ENCODE measurements at regions not wholly inside any gene's neighbourhood (a gene's known extent, or its start where the extent isn't known, plus 50 kb on each side); places are given as distances from the start of the nearest gene placed in this dataset.

- no peaks in the 10 kb centered on the region for H3K36me3 ChIP-seq
- no peaks in the 10 kb centered on the region for H3K9me3 ChIP-seq
- TF ChIP-seq POLR2AphosphoS5 (IDR thresholded peaks at IDR 0.05) (no peak), POLR2A (IDR thresholded peaks at IDR 0.05) (no peak), CTCF (IDR thresholded peaks at IDR 0.05) (no peak)
- H3K4me3 ChIP-seq: no peak overlapping the region
- H3K27me3 ChIP-seq: peaks cover 8% of the 10 kb centered on the region
- no peaks in the 10 kb centered on the region for H3K4me1 ChIP-seq
- DNase-seq (ENCODE audit: low spot score in 2 of 2): no peak
- no peak overlapping the region for H3K27ac ChIP-seq
- WGBS: 62% methylated on average over 12 of the region's 12 CpGs
Observed at GRCh38 chr5:174410716-174411478, 313.5 kb upstream of the MSX2 start.

GRCh38 chr5:174411479-174411819 lies 312.9 kb upstream of the MSX2 start:
- 52% methylated on average over 4 of the region's 4 CpGs for WGBS
- no peaks in the 10 kb centered on the region for H3K36me3 ChIP-seq
- TF ChIP-seq EP300 (IDR thresholded peaks at IDR 0.05) (no peak), CTCF (IDR thresholded peaks at IDR 0.05) (no peak), POLR2AphosphoS5 (IDR thresholded peaks at IDR 0.05) (no peak)
- no peak for DNase-seq (ENCODE audit: low spot score in 2 of 2)
- H3K4me1 ChIP-seq: no peaks in the 10 kb centered on the region
- peaks cover 13% of the 10 kb centered on the region for H3K27me3 ChIP-seq
- H3K27ac ChIP-seq: no peak overlapping the region
- H3K9me3 ChIP-seq: no peaks in the 10 kb centered on the region
- no peak overlapping the region for H3K4me3 ChIP-seq

GRCh38 chr5:174412374-174412773 lies 312.0 kb upstream of the MSX2 start:
- Histone ChIP-seq H3K9me3 (no peaks in the 10 kb centered on the region), H3K36me3 (no peaks in the 10 kb centered on the region), H3K4me3 (no peak overlapping the region), H3K27me3 (peaks cover 13% of the 10 kb centered on the region), H3K27ac (no peak overlapping the region), H3K4me1 (no peaks in the 10 kb centered on the region)
- TF ChIP-seq CTCF (IDR thresholded peaks at IDR 0.05) (no peak), EP300 (IDR thresholded peaks at IDR 0.05) (no peak), POLR2A (IDR thresholded peaks at IDR 0.05) (no peak), POLR2AphosphoS5 (IDR thresholded peaks at IDR 0.05) (no peak)
- 43% methylated on average over 1 of the region's 1 CpG for WGBS
- no peak for DNase-seq (ENCODE audit: low spot score in 2 of 2)

- TF ChIP-seq POLR2AphosphoS5 (IDR thresholded peaks at IDR 0.05): no peak
- Histone ChIP-seq H3K4me1 (no peaks in the 10 kb centered on the region), H3K27me3 (peaks cover 13% of the 10 kb centered on the region), H3K27ac (no peak overlapping the region), H3K9me3 (no peaks in the 10 kb centered on the region), H3K4me3 (no peak overlapping the region), H3K36me3 (no peaks in the 10 kb centered on the region)
- 68% methylated on average over 3 of the region's 3 CpGs for WGBS
- no peak for DNase-seq (ENCODE audit: low spot score in 2 of 2)
Observed at GRCh38 chr5:174412941-174413340, 311.4 kb upstream of the MSX2 start.

GRCh38 chr5:174413567-174414314 lies 310.6 kb upstream of the MSX2 start:
- H3K4me1 ChIP-seq: peaks cover under 1% of the 10 kb centered on the region

More at GRCh38 chr5:174413567-174414314, 310.6 kb upstream of the MSX2 start:
- H3K9me3 ChIP-seq: no peaks in the 10 kb centered on the region
- H3K27ac ChIP-seq: no peak overlapping the region
- H3K4me3 ChIP-seq: no peak overlapping the region
- no peaks in the 10 kb centered on the region for H3K36me3 ChIP-seq
- DNase-seq (ENCODE audit: low spot score in 2 of 2): no peak
- peaks cover 18% of the 10 kb centered on the region for H3K27me3 ChIP-seq
- WGBS: 60% methylated on average over 10 of the region's 10 CpGs
- no peak for TF ChIP-seq POLR2AphosphoS5 (IDR thresholded peaks at IDR 0.05)
- no peak for TF ChIP-seq POLR2A (IDR thresholded peaks at IDR 0.05)
- TF ChIP-seq CTCF (IDR thresholded peaks at IDR 0.05): no peak
- no peak for TF ChIP-seq EP300 (IDR thresholded peaks at IDR 0.05)

Data from suprapubic skin (tissue), 4 donors.